Hepatocyte (in vitro differentiated cells): ENCODE measurements at regions not wholly inside any gene's neighbourhood (a gene's known extent, or its start where the extent isn't known, plus 50 kb on each side); places are given as distances from the start of the nearest gene placed in this dataset.

Source experiments
- EZH2 ChIP-seq: fragments of 200-600 bp; sonication (generic); IDR thresholded peaks from 2 replicates; pipeline ENCODE4 v1.6.1; 2016; ENCODE audit warnings: antibody characterized with exemption, mild to moderate bottlenecking, borderline replicate concordance
- EZH2phosphoT487 ChIP-seq: fragments of 200-600 bp; sonication (generic); IDR thresholded peaks from one replicate; pipeline ENCODE4 v1.6.1; 2018; ENCODE audit warnings: antibody characterized with exemption, mild to moderate bottlenecking, low read depth, moderate library complexity; ENCODE audit not compliant: unreplicated experiment, severe bottlenecking
- TF ChIP-seq, protein P1 (sequence below): fragments of 200-600 bp; sonication (generic); IDR thresholded peaks from 2 replicates; pipeline ENCODE4 v1.5.1; 2016; ENCODE audit warnings: antibody characterized with exemption, mild to moderate bottlenecking; ENCODE audit not compliant: poor library complexity

DNA sequence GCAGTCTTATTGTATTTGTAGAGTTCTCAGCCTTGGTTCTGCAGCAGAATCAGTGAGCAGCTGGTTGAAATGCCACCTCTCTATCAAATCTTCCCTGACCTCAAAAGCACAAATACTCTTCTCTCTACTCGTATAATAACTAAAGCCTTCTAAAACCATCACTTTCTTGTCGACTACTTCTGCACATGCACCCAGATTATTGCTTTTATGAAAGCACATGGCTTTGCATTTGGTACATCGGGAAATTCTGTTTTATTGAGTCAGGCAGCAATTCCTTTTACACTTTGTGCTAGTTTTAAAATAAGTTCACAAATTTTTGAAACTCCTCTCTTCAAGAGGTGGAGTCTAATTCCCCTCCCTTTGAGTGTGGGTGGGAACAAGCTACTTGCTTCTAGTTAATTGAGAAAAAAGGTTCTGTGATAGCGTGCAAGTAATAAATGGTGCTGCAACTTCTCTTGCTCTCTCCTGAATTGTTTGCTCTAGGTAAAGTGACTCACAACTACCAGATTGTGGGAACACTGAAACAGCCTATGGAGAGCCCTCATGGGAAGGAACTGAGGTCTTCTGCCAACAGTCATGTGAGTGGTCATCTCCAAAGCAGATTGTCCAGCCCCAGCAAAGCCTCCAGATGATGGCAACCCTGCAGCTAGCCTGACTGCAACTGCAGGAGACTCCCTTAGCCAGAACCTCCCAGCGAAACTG is 66.0 kb upstream of the TAF1L start:
- TF ChIP-seq, protein P1, sequence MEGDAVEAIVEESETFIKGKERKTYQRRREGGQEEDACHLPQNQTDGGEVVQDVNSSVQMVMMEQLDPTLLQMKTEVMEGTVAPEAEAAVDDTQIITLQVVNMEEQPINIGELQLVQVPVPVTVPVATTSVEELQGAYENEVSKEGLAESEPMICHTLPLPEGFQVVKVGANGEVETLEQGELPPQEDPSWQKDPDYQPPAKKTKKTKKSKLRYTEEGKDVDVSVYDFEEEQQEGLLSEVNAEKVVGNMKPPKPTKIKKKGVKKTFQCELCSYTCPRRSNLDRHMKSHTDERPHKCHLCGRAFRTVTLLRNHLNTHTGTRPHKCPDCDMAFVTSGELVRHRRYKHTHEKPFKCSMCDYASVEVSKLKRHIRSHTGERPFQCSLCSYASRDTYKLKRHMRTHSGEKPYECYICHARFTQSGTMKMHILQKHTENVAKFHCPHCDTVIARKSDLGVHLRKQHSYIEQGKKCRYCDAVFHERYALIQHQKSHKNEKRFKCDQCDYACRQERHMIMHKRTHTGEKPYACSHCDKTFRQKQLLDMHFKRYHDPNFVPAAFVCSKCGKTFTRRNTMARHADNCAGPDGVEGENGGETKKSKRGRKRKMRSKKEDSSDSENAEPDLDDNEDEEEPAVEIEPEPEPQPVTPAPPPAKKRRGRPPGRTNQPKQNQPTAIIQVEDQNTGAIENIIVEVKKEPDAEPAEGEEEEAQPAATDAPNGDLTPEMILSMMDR, result no peak
- TF ChIP-seq EZH2 (no peak), EZH2phosphoT487 (no peak)
